GM13976 (cell line): ENCODE measurements at regions not wholly inside any gene's neighbourhood (a gene's known extent, or its start where the extent isn't known, plus 50 kb on each side); places are given as distances from the start of the nearest gene placed in this dataset.

ENCODE experiments used
- DNase-seq: peaks from one replicate; pipeline ENCODE4 v3.0.0; 2012; ENCODE audit warnings: low spot score
- in situ Hi-C: fragments of 300-500 bp; cut with MboI; formaldehyde crosslinking; loops from one replicate; pipeline ENCODE4 v1.12.0; 2022; ENCODE audit warnings: low sequenced_read_pairs, mixed read lengths, inconsistent platforms; ENCODE audit not compliant: unreplicated experiment
- TF ChIP-seq, protein P1 (sequence below): IDR thresholded peaks from 2 replicates; pipeline ENCODE4 v1.5.1; 2012; ENCODE audit warnings: borderline replicate concordance, mild to moderate bottlenecking; ENCODE audit not compliant: insufficient read depth; ENCODE audit errors: extremely low read depth, missing control alignments, control extremely low read depth

DNA sequence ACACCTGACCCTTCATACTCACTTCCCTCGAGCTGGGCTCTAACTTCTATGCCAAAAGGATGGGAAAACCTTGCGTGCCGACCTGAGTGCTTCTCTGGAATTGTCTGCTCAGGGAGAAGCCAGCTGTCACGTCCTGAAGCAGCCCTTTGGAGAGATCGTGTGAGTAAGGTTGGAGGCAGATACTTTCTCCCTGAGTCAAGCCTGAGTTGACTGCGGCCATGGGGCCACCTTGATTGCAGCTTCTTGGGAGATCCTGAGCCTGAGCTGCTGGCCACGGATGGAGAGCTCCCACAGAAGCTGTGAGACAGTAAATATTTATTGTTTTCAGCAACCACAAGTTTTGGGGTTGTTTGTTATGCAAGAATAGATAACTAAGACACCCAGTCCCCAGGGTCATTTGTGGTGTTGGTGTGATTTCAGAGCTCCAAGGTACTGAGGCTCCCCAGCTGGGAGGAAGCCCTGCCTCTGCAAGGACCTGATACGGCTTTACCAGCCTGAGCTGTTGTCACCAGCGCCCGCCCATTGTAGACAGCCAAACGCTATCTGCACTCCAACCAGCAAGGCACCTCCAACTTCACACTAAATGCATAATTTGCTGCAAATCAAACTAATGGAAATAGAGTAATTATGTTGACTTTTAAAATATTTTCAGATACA is 531.6 kb downstream of the PTPRU start:
- TF ChIP-seq, protein P1, sequence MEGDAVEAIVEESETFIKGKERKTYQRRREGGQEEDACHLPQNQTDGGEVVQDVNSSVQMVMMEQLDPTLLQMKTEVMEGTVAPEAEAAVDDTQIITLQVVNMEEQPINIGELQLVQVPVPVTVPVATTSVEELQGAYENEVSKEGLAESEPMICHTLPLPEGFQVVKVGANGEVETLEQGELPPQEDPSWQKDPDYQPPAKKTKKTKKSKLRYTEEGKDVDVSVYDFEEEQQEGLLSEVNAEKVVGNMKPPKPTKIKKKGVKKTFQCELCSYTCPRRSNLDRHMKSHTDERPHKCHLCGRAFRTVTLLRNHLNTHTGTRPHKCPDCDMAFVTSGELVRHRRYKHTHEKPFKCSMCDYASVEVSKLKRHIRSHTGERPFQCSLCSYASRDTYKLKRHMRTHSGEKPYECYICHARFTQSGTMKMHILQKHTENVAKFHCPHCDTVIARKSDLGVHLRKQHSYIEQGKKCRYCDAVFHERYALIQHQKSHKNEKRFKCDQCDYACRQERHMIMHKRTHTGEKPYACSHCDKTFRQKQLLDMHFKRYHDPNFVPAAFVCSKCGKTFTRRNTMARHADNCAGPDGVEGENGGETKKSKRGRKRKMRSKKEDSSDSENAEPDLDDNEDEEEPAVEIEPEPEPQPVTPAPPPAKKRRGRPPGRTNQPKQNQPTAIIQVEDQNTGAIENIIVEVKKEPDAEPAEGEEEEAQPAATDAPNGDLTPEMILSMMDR, result no peak
- in situ Hi-C loops, result no loop called here
- DNase-seq, result no peak

DNA sequence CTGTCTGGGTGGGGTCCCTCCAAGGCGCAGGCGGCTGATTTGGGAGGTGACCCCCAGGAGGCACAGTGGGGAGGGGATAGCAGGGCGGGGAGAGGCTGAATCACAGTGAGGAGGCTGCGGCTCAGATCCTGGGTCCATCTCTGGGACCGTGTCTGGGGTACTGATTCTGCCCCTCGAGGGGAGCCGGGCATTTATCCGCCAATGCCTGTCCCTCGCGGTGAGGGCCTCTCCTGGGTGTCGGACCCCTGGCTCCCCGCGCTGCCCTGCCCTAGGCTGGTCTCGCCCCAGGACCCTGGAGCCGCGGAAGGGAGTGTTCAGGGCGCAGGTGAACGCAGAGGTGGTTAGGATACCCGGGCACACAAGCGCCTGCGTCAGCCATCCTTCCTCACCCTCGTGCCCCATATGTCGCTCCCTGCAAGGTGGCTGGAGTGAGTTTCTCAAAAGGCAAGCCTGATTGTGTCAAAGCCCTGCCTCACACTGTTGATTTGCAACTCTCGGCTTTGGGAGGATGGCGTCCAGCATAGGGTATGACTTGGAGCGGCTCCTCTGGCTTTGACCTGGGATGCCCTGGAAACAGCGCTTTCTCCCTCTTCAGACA is 530.9 kb downstream of the PTPRU start:
- no peak for DNase-seq
- TF ChIP-seq, protein P1, result no peak
- in situ Hi-C loops, result no loop called here

DNA sequence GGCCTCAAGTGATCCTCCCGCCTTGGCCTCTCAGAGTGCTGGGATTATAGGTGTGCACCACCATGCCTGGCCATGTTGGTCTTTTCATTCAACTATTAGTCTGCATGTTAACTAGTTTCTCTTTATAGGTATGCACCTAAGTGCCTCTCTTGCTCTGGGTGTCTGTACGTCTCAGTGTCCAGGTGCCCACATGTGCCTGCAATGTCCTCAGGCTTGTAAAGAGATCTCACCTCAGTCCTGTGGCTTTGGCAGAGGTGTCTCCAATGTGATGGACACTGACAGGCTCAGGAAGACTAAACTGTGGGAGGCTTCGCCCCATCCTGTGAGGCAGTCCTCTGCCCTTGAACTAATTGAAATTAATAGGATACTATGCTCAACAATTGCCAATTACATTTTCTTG is 526.3 kb downstream of the PTPRU start:
- TF ChIP-seq, protein P1, result no peak
- DNase-seq, result no peak
- in situ Hi-C loops, result no loop called here

DNA sequence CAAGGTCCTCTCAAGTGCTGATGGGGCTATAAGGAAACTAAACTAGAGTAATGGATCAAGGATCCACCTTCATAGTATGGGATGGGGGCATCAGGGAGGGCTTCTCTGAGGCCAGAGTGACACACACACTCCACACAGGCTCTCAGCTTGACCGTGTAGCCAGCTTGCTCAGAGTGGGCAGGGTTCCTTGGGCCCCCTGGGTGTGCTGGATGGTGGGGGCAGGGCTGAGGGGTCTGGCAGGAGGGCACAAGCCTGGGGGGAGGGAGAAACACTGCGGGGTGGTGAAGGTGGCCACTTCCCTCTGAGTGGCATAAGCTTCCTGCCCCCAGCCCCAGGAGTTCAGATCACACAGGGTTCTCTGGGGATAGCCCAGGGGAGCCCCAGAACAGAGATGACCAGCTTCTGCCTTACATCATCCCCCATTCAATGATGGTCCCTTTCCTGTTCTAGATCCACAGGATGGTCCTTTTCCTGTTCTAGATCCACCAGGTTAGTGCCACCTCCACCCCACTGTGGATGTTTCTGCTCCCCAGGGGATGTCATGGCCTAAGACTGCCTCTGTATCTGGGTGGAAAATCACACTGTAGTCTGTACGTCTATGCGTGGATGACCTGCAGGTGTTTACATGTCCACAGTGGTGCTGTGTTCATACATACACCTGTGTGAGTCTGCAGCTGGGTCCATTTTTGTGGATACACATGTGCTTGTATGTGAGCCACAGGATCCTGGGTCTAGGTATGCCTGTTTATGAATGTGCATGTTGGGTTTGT is 525.0 kb downstream of the PTPRU start:
- TF ChIP-seq, protein P1, result no peak
- in situ Hi-C loops, result no loop called here
- DNase-seq, result no peak

DNA sequence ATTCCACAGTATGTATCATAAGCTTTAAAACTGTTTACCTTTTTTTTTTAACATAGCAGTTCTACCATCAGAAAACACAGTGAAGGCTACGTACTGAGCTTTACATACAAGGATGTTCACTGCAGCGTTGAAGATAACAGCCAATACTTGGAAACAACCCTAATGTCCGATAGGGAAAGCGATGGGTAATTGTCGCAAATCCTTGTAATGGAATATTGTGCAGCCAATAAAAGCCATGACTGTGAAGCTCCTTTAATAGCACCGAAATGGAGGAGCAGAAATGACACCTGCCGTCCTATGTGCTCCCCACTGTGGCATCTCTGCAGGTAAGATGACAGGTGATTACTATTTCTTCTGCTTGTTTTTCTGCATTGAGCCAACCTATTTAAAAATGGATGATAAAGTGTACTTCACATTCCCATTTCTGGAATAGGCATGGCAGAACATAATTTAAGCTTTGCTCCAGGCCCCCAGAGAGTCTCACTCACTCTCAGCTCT is 523.8 kb downstream of the PTPRU start:
- no peak for DNase-seq
- in situ Hi-C loops, result no loop called here
- TF ChIP-seq, protein P1, result no peak

DNA sequence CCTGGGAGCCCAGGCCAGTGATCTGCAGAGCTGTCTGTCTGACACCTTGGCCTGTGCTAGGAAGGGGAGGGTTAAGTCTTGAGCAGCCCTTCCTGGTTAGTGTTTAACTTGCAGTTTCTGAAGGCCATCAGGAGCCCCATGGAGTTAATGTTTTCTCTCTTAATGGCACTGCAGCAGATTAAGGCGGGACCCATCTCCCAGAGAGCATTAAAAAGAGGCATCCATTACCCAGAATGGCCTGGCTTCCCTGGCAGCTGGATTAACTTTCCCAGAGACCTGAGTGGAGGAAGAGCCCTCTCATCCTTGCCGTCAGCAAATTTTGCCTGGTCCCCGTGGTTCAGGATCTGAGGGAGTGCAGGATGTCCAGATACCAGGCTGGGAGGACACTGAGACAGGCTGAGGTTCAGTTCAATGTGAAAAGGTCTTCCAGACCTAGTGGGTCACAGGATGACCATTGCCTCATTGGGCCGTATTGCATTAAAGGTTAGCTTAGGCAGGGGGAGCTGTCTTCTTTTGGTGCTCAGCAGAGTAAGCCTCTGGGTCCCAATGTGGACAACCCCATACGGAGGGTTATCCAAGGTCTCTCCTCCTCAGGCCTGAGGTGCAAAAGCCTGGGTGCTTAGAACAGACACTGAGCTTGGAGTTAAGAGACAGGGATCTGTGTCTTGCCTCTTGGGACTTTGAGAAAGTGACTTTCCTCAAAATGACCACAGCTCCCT is 522.6 kb downstream of the PTPRU start:
- in situ Hi-C loops, result no loop called here
- DNase-seq, result no peak
- TF ChIP-seq, protein P1, result no peak
